ENCODE measurements at regions not wholly inside any gene's neighbourhood (a gene's known extent, or its start where the extent isn't known, plus 50 kb on each side); places are given as distances from the start of the nearest gene placed in this dataset.

GRCh38 chr2:176679061-176679669 is 409.9 kb downstream of the MTX2 start:
- no peak for TF ChIP-seq EZH2 (IDR thresholded peaks at IDR 0.05)
- no peak for TF ChIP-seq POLR2AphosphoS5 (IDR thresholded peaks at IDR 0.05; ENCODE audit: borderline replicate concordance, low read depth, low read length)
- TF ChIP-seq FOXP2 (optimal IDR thresholded peaks at IDR 0.05; ENCODE audit: control extremely low read depth, extremely low read length, insufficient read depth) = no peak
